Right atrium auricular region (tissue), 2 donors: ENCODE measurements at regions not wholly inside any gene's neighbourhood (a gene's known extent, or its start where the extent isn't known, plus 50 kb on each side); places are given as distances from the start of the nearest gene placed in this dataset.
A peak's percentile ranks its signal among the peaks of the same experiment; 100 is the strongest.

Source experiments
- DNase-seq: peaks from one replicate; pipeline ENCODE4 v3.0.0-alpha.2; 2019; ENCODE audit warnings: low spot score
- H3K27ac ChIP-seq, 2 donors: fragments of 200-600 bp; sonication (generic); 1 replicate in 1 of 2; 2 replicates in 1 of 2; pipeline ENCODE4 v1.5.1; 2016 to 2019
- H3K27me3 ChIP-seq, 2 donors: fragments of 200-600 bp; sonication (generic); one replicate each; pipeline versions ENCODE4 v1.5.1 to v1.6.0; 2017 to 2019
- H3K36me3 ChIP-seq: fragments of 200-600 bp; sonication (generic); one replicate; pipeline ENCODE4 v1.5.1; 2016
- H3K4me1 ChIP-seq, 2 donors: fragments of 200-600 bp; sonication (generic); one replicate each; pipeline versions ENCODE4 v1.5.1 to v1.6.0; 2017 to 2019
- H3K4me3 ChIP-seq, 2 donors: fragments of 200-600 bp; sonication (generic); 1 replicate in 1 of 2; 2 replicates in 1 of 2; pipeline ENCODE4 v1.5.1; 2017 to 2019; ENCODE audit warnings: mild to moderate bottlenecking in 1 of 2, moderate library complexity in 1 of 2
- H3K9me3 ChIP-seq, 2 donors: fragments of 200-600 bp; sonication (generic); one replicate each; pipeline ENCODE4 v1.5.1; 2019
- CTCF ChIP-seq, 2 donors: fragments of 200-600 bp; sonication (generic); IDR thresholded peaks; one replicate each; pipeline ENCODE4 v1.5.1; 2019; ENCODE audit warnings: antibody characterized with exemption in 2 of 2

GRCh38 chr18:11322716-11323115 is 173.3 kb upstream of the PIEZO2 start:
- peaks cover 0 to 7% of the 10 kb centered on the region in 2 donors for H3K4me1 ChIP-seq
- no peaks in the 10 kb centered on the region for H3K36me3 ChIP-seq
- no peak for DNase-seq
- no peak overlapping the region for H3K27ac ChIP-seq
- no peaks in the 10 kb centered on the region for H3K9me3 ChIP-seq
- TF ChIP-seq CTCF (IDR thresholded peaks at IDR 0.05) = no peak
- no peak overlapping the region for H3K4me3 ChIP-seq
- H3K27me3 ChIP-seq = no peaks in the 10 kb centered on the region

GRCh38 chr18:11322006-11322405 is 172.6 kb upstream of the PIEZO2 start:
- no peak overlapping the region for H3K4me3 ChIP-seq
- TF ChIP-seq CTCF (IDR thresholded peaks at IDR 0.05) = no peak

GRCh38 chr18:11320986-11321385 is 171.6 kb upstream of the PIEZO2 start:
- no peak overlapping the region for H3K27ac ChIP-seq
- TF ChIP-seq CTCF (IDR thresholded peaks at IDR 0.05) = no peak
- DNase-seq = no peak
- H3K27me3 ChIP-seq = no peaks in the 10 kb centered on the region
- no peaks in the 10 kb centered on the region for H3K9me3 ChIP-seq
- H3K4me1 ChIP-seq = peaks cover 0 to 7% of the 10 kb centered on the region in 2 donors
- H3K36me3 ChIP-seq = no peaks in the 10 kb centered on the region
- no peak overlapping the region for H3K4me3 ChIP-seq

More at GRCh38 chr18:11322006-11322405, 172.6 kb upstream of the PIEZO2 start:
- Histone ChIP-seq H3K27ac (no peak overlapping the region), H3K27me3 (no peaks in the 10 kb centered on the region), H3K36me3 (no peaks in the 10 kb centered on the region), H3K9me3 (no peaks in the 10 kb centered on the region), H3K4me1 (peaks cover 0 to 7% of the 10 kb centered on the region in 2 donors)
- DNase-seq = no peak

GRCh38 chr18:11316546-11316945 is 167.2 kb upstream of the PIEZO2 start:
- DNase-seq = no peak
- no peak for TF ChIP-seq CTCF (IDR thresholded peaks at IDR 0.05)
- Histone ChIP-seq H3K27me3 (no peaks in the 10 kb centered on the region), H3K4me1 (no peaks in the 10 kb centered on the region), H3K9me3 (no peaks in the 10 kb centered on the region), H3K27ac (no peak overlapping the region), H3K36me3 (no peaks in the 10 kb centered on the region), H3K4me3 (no peak overlapping the region)

GRCh38 chr18:11310476-11311086 is 161.2 kb upstream of the PIEZO2 start:
- Histone ChIP-seq H3K27ac (no peak overlapping the region), H3K9me3 (no peaks in the 10 kb centered on the region), H3K4me1 (no peaks in the 10 kb centered on the region), H3K36me3 (no peaks in the 10 kb centered on the region), H3K27me3 (no peaks in the 10 kb centered on the region), H3K4me3 (no peak overlapping the region)
- no peak for DNase-seq
- peak; percentile 32 to 77 for TF ChIP-seq CTCF (IDR thresholded peaks at IDR 0.05)

- TF ChIP-seq CTCF (IDR thresholded peaks at IDR 0.05) = no peak
- H3K4me3 ChIP-seq = no peak overlapping the region
- no peaks in the 10 kb centered on the region for H3K27me3 ChIP-seq
- H3K4me1 ChIP-seq = no peaks in the 10 kb centered on the region
- no peak for DNase-seq
- no peaks in the 10 kb centered on the region for H3K9me3 ChIP-seq
- no peaks in the 10 kb centered on the region for H3K36me3 ChIP-seq
- no peak overlapping the region for H3K27ac ChIP-seq
Measured at GRCh38 chr18:11309172-11309571, 159.8 kb upstream of the PIEZO2 start.
